ENCODE measurements at regions not wholly inside any gene's neighbourhood (a gene's known extent, or its start where the extent isn't known, plus 50 kb on each side); places are given as distances from the start of the nearest gene placed in this dataset.

- no peaks in the 10 kb centered on the region for H3K27me3 ChIP-seq
- intact Hi-C loops (cut with DNase I), result no loop called here
- TF ChIP-seq, protein P1, sequence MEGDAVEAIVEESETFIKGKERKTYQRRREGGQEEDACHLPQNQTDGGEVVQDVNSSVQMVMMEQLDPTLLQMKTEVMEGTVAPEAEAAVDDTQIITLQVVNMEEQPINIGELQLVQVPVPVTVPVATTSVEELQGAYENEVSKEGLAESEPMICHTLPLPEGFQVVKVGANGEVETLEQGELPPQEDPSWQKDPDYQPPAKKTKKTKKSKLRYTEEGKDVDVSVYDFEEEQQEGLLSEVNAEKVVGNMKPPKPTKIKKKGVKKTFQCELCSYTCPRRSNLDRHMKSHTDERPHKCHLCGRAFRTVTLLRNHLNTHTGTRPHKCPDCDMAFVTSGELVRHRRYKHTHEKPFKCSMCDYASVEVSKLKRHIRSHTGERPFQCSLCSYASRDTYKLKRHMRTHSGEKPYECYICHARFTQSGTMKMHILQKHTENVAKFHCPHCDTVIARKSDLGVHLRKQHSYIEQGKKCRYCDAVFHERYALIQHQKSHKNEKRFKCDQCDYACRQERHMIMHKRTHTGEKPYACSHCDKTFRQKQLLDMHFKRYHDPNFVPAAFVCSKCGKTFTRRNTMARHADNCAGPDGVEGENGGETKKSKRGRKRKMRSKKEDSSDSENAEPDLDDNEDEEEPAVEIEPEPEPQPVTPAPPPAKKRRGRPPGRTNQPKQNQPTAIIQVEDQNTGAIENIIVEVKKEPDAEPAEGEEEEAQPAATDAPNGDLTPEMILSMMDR (IDR thresholded peaks at IDR 0.05), result peak; percentile 83
- peak; percentile 90 for ATAC-seq
- no peak overlapping the region for H3K27ac ChIP-seq
- DNase-seq, result no peak
- H3K9me3 ChIP-seq, result no peaks in the 10 kb centered on the region
- H3K4me3 ChIP-seq, result no peak overlapping the region
- H3K4me1 ChIP-seq, result no peaks in the 10 kb centered on the region
- H3K36me3 ChIP-seq, result no peaks in the 10 kb centered on the region
Measured at GRCh38 chr3:107064405-107065060, 312.7 kb upstream of the CCDC54 start.

- no peaks in the 10 kb centered on the region for H3K4me1 ChIP-seq
- no peaks in the 10 kb centered on the region for H3K9me3 ChIP-seq
- no peak overlapping the region for H3K4me3 ChIP-seq
- intact Hi-C loops (cut with DNase I), result no loop called here
- TF ChIP-seq, protein P1 (IDR thresholded peaks at IDR 0.05), result no peak
- H3K27ac ChIP-seq, result no peak overlapping the region
- DNase-seq (no peak), ATAC-seq (no peak)
- no peaks in the 10 kb centered on the region for H3K27me3 ChIP-seq
- no peaks in the 10 kb centered on the region for H3K36me3 ChIP-seq
Measured at GRCh38 chr3:107065094-107065861, 312.0 kb upstream of the CCDC54 start.

DNA sequence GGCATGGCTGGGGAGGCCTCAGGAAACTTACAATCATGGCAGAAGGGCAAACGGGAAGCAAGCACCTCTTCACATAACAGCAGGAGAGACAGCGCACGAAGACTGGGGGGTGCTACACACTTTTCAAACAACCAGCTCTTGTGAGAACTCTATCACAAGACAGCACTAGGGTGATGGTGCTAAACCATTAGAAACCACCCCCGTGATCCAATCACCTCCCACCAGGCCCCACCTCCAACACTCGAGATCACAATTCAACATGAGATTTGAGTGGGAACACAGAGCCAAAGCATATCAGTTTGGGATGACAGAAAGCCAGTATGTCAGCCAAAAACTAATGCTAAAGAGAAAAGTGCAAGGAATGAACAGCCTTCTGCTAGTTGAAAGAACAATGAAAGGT is 309.8 kb upstream of the CCDC54 start:
- Histone ChIP-seq H3K27ac (no peak overlapping the region), H3K27me3 (no peaks in the 10 kb centered on the region), H3K4me3 (no peak overlapping the region), H3K9me3 (no peaks in the 10 kb centered on the region), H3K36me3 (no peaks in the 10 kb centered on the region), H3K4me1 (no peaks in the 10 kb centered on the region)
- ATAC-seq (no peak), DNase-seq (no peak)
- intact Hi-C loops (cut with DNase I), result no loop called here
- TF ChIP-seq, protein P1 (IDR thresholded peaks at IDR 0.05), result no peak

GRCh38 chr3:107068980-107069379 is 308.3 kb upstream of the CCDC54 start:
- Histone ChIP-seq H3K27ac (no peak overlapping the region), H3K36me3 (no peaks in the 10 kb centered on the region), H3K4me3 (no peak overlapping the region), H3K27me3 (no peaks in the 10 kb centered on the region), H3K4me1 (no peaks in the 10 kb centered on the region), H3K9me3 (no peaks in the 10 kb centered on the region)
- TF ChIP-seq, protein P1 (IDR thresholded peaks at IDR 0.05), result no peak
- intact Hi-C loops (cut with DNase I), result no loop called here
- ATAC-seq (no peak), DNase-seq (no peak)

DNA sequence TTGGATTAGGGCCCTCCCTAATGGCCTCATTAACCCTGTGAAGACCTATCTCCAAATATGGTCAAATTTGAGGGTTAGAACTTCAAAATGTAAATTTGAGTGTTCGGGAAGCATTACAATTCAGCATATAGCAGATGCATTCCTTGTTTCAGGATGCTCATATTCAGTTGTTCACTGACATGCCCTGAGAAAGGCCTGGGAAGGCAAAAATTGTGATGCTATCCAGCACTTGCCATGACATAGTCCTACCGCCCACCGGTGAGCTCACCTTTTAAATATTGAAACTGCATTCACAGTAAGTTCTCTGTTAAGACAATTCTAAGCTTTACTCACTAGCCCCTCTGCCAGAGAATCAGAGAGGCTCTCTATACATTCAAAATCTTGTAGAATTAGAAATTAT is 300.3 kb upstream of the CCDC54 start:
- Histone ChIP-seq H3K36me3 (no peaks in the 10 kb centered on the region), H3K4me3 (no peak overlapping the region), H3K27ac (no peak overlapping the region), H3K9me3 (no peaks in the 10 kb centered on the region), H3K4me1 (no peaks in the 10 kb centered on the region), H3K27me3 (no peaks in the 10 kb centered on the region)
- TF ChIP-seq, protein P1 (IDR thresholded peaks at IDR 0.05), result no peak
- DNase-seq (no peak), ATAC-seq (no peak)
- intact Hi-C loops (cut with DNase I), result no loop called here
